Endothelial cell of umbilical vein (primary cell): ENCODE measurements at regions not wholly inside any gene's neighbourhood (a gene's known extent, or its start where the extent isn't known, plus 50 kb on each side); places are given as distances from the start of the nearest gene placed in this dataset.

ENCODE experiments used
- POLR2A ChIP-seq: IDR thresholded peaks from 2 replicates; pipeline ENCODE4 v1.6.1; 2012; ENCODE audit warnings: low read depth, mild to moderate bottlenecking, control low read depth, low read length
- POLR2AphosphoS5 ChIP-seq: IDR thresholded peaks from 2 replicates; pipeline ENCODE4 v1.6.1; 2012; ENCODE audit warnings: low read depth, mild to moderate bottlenecking, control low read depth, low read length, moderate library complexity; ENCODE audit not compliant: insufficient read depth
- TF ChIP-seq, protein P1 (sequence below), 2 donors: IDR thresholded peaks; 1 replicate in 1 of 2; 2 replicates in 1 of 2; pipeline ENCODE4 v1.5.1; 2011; ENCODE audit warnings: low read length in 2 of 2, mild to moderate bottlenecking in 2 of 2, moderate library complexity in 2 of 2, control low read depth in 1 of 2, inconsistent platforms in 1 of 2, low read depth in 1 of 2; ENCODE audit not compliant: insufficient read depth in 1 of 2; ENCODE audit errors: extremely low read depth in 1 of 2

DNA sequence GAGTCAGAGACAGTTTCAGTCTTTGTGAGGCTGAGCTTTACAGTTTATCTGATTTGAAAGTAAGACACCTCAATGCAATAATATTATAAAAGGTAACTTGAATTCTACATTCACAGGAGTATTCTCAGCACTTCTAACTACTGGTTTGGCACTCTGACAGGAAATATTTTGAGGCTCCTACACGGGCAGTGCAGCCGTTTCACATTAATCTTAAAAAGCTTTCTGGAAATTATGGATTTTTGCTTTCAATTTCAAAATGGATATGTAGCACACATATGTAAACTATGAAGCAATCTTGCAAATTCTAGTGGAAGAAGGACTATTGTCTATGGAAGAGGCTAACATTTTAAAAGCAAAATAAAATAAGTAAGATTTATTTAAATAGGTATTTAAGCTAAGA lies 262.9 kb upstream of the SNX7 start:
- TF ChIP-seq POLR2A: no peak
- TF ChIP-seq, protein P1, sequence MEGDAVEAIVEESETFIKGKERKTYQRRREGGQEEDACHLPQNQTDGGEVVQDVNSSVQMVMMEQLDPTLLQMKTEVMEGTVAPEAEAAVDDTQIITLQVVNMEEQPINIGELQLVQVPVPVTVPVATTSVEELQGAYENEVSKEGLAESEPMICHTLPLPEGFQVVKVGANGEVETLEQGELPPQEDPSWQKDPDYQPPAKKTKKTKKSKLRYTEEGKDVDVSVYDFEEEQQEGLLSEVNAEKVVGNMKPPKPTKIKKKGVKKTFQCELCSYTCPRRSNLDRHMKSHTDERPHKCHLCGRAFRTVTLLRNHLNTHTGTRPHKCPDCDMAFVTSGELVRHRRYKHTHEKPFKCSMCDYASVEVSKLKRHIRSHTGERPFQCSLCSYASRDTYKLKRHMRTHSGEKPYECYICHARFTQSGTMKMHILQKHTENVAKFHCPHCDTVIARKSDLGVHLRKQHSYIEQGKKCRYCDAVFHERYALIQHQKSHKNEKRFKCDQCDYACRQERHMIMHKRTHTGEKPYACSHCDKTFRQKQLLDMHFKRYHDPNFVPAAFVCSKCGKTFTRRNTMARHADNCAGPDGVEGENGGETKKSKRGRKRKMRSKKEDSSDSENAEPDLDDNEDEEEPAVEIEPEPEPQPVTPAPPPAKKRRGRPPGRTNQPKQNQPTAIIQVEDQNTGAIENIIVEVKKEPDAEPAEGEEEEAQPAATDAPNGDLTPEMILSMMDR (IDR thresholded peaks at IDR 0.05; ENCODE audit: extremely low read depth in 1 of 2, insufficient read depth in 1 of 2, low read depth in 1 of 2, low read length in 2 of 2): no peak
- no peak for TF ChIP-seq POLR2AphosphoS5
